Aorta (tissue), 5 donors: ENCODE measurements at regions not wholly inside any gene's neighbourhood (a gene's known extent, or its start where the extent isn't known, plus 50 kb on each side); places are given as distances from the start of the nearest gene placed in this dataset.

ENCODE experiments used
- ATAC-seq: fragments of 200-7000 bp; cut with Tn5 transposase; one replicate; pipeline ENCODE4 v1.9.1; 2022; ENCODE audit warnings: moderate library complexity; ENCODE audit not compliant: low FRiP score
- DNase-seq, 2 donors: peaks; one replicate each; pipeline ENCODE4 v3.0.0-alpha.2; 2020
- H3K27ac ChIP-seq, 2 donors: one replicate each; pipeline ENCODE4 v1.5.1; 2013; ENCODE audit warnings: low read length in 2 of 2, mild to moderate bottlenecking in 2 of 2, moderate library complexity in 2 of 2, control low read depth in 1 of 2, inconsistent platforms in 1 of 2, low read depth in 1 of 2
- H3K27me3 ChIP-seq, 2 donors: one replicate each; pipeline ENCODE4 v1.6.1; 2013; ENCODE audit warnings: control low read depth in 1 of 2, low read length in 1 of 2, mild to moderate bottlenecking in 1 of 2, moderate library complexity in 1 of 2; ENCODE audit not compliant: insufficient read depth in 2 of 2, control insufficient read depth in 1 of 2
- H3K36me3 ChIP-seq, 2 donors: one replicate each; pipeline ENCODE4 v1.6.1; 2013; ENCODE audit warnings: control low read depth in 1 of 2, low read length in 1 of 2, mild to moderate bottlenecking in 1 of 2; ENCODE audit not compliant: insufficient read depth in 2 of 2, control insufficient read depth in 1 of 2
- H3K4me1 ChIP-seq, 2 donors: one replicate each; pipeline ENCODE4 v1.6.1; 2013; ENCODE audit warnings: low read length in 2 of 2, control low read depth in 1 of 2, mild to moderate bottlenecking in 1 of 2, moderate library complexity in 1 of 2; ENCODE audit not compliant: insufficient read depth in 2 of 2, control insufficient read depth in 1 of 2
- H3K4me3 ChIP-seq, 2 donors: one replicate each; pipeline ENCODE4 v1.5.1; 2013; ENCODE audit warnings: low read length in 2 of 2, control low read depth in 1 of 2, mild to moderate bottlenecking in 1 of 2
- H3K9me3 ChIP-seq: one replicate; pipeline ENCODE4 v1.6.1; 2013; ENCODE audit warnings: mild to moderate bottlenecking, low read length; ENCODE audit not compliant: control insufficient read depth
- WGBS, 2 donors: extraction: QIAGEN DNeasy Blood & Tissue Kit; methylation state at CpG; one replicate each; pipeline ENCODE4 v1.1.7; 2013; 5-methylcytosine and 5-hydroxymethylcytosine counted together
- intact Hi-C, 2 donors: fragments of 100-400 bp; cut with DNase I; formaldehyde crosslinking; loops; one replicate each; pipeline versions ENCODE4 v1.14.2 to v1.15.0; 2022
- donor health status: healthy with polysubstance abuse.
- donor health status: Bipolar disorder and iron deficiency.
- donor health status: DM: no; HTN: no; CAD: no.
- donor health status: DM: no; HTN: no; CAD: no.
- donor health status: DM: yes; HTN: yes; CAD: no.

- Histone ChIP-seq H3K27me3 (peaks cover 0 to 2% of the 10 kb centered on the region in 2 donors), H3K4me3 (no peak overlapping the region), H3K27ac (no peak overlapping the region), H3K36me3 (no peaks in the 10 kb centered on the region), H3K9me3 (peaks cover 5% of the 10 kb centered on the region), H3K4me1 (no peaks in the 10 kb centered on the region)
- ATAC-seq (no peak), DNase-seq (no peak)
- 62 to 63% methylated on average over 2 of the region's 2 CpGs for WGBS, 2 donors
- intact Hi-C loops: no loop called here
These were observed 96.0 kb downstream of the HINT1 start for GRCh38 chr5:131068893-131069643.

- intact Hi-C loops: no loop called here
- H3K27me3 ChIP-seq: peaks cover 0 to 2% of the 10 kb centered on the region in 2 donors
- DNase-seq (no peak), ATAC-seq (no peak)
- 88 to 92% methylated on average over 3 of the region's 3 CpGs for WGBS, 2 donors
- no peaks in the 10 kb centered on the region for H3K4me1 ChIP-seq
- peaks cover 5% of the 10 kb centered on the region for H3K9me3 ChIP-seq
- H3K27ac ChIP-seq: no peak overlapping the region
- H3K4me3 ChIP-seq: no peak overlapping the region
- no peaks in the 10 kb centered on the region for H3K36me3 ChIP-seq
These were observed 97.0 kb downstream of the HINT1 start for GRCh38 chr5:131068076-131068475.

- H3K4me1 ChIP-seq: no peaks in the 10 kb centered on the region
- H3K9me3 ChIP-seq: peaks cover 5% of the 10 kb centered on the region
- H3K27ac ChIP-seq: no peak overlapping the region
- DNase-seq (no peak), ATAC-seq (no peak)
- no peak overlapping the region for H3K4me3 ChIP-seq
- intact Hi-C loops: no loop called here
- peaks cover 0 to 2% of the 10 kb centered on the region in 2 donors for H3K27me3 ChIP-seq
- 75 to 82% methylated on average over 2 of the region's 2 CpGs for WGBS, 2 donors
- H3K36me3 ChIP-seq: no peaks in the 10 kb centered on the region
These were observed 97.4 kb downstream of the HINT1 start for GRCh38 chr5:131067636-131068035.

GRCh38 chr5:131064669-131065371 lies 100.2 kb downstream of the HINT1 start:
- peaks cover 0 to 2% of the 10 kb centered on the region in 2 donors for H3K27me3 ChIP-seq
- no peak overlapping the region for H3K27ac ChIP-seq
- ATAC-seq: no peak
- intact Hi-C loops: no loop called here
- H3K4me1 ChIP-seq: no peaks in the 10 kb centered on the region
- no peaks in the 10 kb centered on the region for H3K36me3 ChIP-seq
- peaks cover 7% of the 10 kb centered on the region for H3K9me3 ChIP-seq
- no peak for DNase-seq
- H3K4me3 ChIP-seq: no peak overlapping the region

GRCh38 chr5:131042021-131042789 lies 122.9 kb downstream of the HINT1 start:
- WGBS, 2 donors: 80 to 82% methylated on average over 2 of the region's 2 CpGs
- no peak overlapping the region for H3K4me3 ChIP-seq
- H3K27me3 ChIP-seq: no peaks in the 10 kb centered on the region
- intact Hi-C loops: no loop called here
- no peaks in the 10 kb centered on the region for H3K36me3 ChIP-seq
- H3K4me1 ChIP-seq: no peaks in the 10 kb centered on the region
- no peak for ATAC-seq
- no peak for DNase-seq
- no peak overlapping the region for H3K27ac ChIP-seq
- peaks cover 1% of the 10 kb centered on the region for H3K9me3 ChIP-seq

GRCh38 chr5:131023498-131023865 lies 141.6 kb downstream of the HINT1 start:
- Histone ChIP-seq H3K27me3 (no peaks in the 10 kb centered on the region), H3K36me3 (no peaks in the 10 kb centered on the region), H3K9me3 (no peaks in the 10 kb centered on the region), H3K27ac (no peak overlapping the region), H3K4me3 (no peak overlapping the region), H3K4me1 (no peaks in the 10 kb centered on the region)
- no peak for ATAC-seq
- WGBS, 2 donors: 72 to 73% methylated on average over 2 of the region's 2 CpGs
- DNase-seq: no peak
- intact Hi-C loops: no loop called here

- ATAC-seq (no peak), DNase-seq (no peak)
- Histone ChIP-seq H3K27me3 (no peaks in the 10 kb centered on the region), H3K9me3 (no peaks in the 10 kb centered on the region), H3K36me3 (no peaks in the 10 kb centered on the region), H3K4me3 (no peak overlapping the region), H3K27ac (no peak overlapping the region), H3K4me1 (no peaks in the 10 kb centered on the region)
- 96 to 100% methylated on average over 1 of the region's 1 CpG for WGBS, 2 donors
- intact Hi-C loops: no loop called here
These were observed 142.1 kb downstream of the HINT1 start for GRCh38 chr5:131022811-131023497.

GRCh38 chr5:131021646-131022045 lies 143.4 kb downstream of the HINT1 start:
- Histone ChIP-seq H3K27me3 (no peaks in the 10 kb centered on the region), H3K9me3 (no peaks in the 10 kb centered on the region), H3K36me3 (no peaks in the 10 kb centered on the region), H3K27ac (no peak overlapping the region), H3K4me3 (no peak overlapping the region), H3K4me1 (no peaks in the 10 kb centered on the region)
- DNase-seq: no peak
- intact Hi-C loops: no loop called here
- no peak for ATAC-seq
- 88 to 96% methylated on average over 2 of the region's 2 CpGs for WGBS, 2 donors
